Breast epithelium (tissue), 3 donors: ENCODE measurements at regions not wholly inside any gene's neighbourhood (a gene's known extent, or its start where the extent isn't known, plus 50 kb on each side); places are given as distances from the start of the nearest gene placed in this dataset.

Source experiments
- POLR2A ChIP-seq: fragments of 450-650 bp; IDR thresholded peaks from one replicate; pipeline ENCODE4 v1.6.1; 2016; ENCODE audit warnings: antibody characterized with exemption, mild to moderate bottlenecking, moderate library complexity
- POLR2AphosphoS5 ChIP-seq, 3 donors: sonication (generic); formaldehyde crosslinking; IDR thresholded peaks; one replicate each; pipeline ENCODE4 v1.6.1; 2017; ENCODE audit warnings: antibody characterized with exemption in 3 of 3
- TF ChIP-seq, protein P1 (sequence below), 3 donors: fragments of 450-650 bp; IDR thresholded peaks; one replicate each; pipeline ENCODE4 v1.5.1; 2016 to 2017; ENCODE audit warnings: antibody characterized with exemption in 3 of 3, mild to moderate bottlenecking in 3 of 3, moderate library complexity in 3 of 3

DNA sequence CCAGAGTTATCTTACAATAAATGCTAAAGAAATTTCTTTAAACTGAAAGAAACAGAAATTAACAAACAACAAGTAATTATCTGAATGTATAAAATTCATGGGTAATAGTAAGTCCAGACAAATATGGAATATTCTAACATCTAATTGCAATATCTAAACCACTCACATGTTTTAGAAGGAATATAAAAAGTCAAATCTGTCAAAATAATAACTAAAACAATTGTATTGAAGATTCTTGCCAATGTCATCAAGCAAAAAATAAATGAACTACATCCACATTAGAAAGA, 942.9 kb upstream of the PCDH20 start:
- TF ChIP-seq, protein P1, sequence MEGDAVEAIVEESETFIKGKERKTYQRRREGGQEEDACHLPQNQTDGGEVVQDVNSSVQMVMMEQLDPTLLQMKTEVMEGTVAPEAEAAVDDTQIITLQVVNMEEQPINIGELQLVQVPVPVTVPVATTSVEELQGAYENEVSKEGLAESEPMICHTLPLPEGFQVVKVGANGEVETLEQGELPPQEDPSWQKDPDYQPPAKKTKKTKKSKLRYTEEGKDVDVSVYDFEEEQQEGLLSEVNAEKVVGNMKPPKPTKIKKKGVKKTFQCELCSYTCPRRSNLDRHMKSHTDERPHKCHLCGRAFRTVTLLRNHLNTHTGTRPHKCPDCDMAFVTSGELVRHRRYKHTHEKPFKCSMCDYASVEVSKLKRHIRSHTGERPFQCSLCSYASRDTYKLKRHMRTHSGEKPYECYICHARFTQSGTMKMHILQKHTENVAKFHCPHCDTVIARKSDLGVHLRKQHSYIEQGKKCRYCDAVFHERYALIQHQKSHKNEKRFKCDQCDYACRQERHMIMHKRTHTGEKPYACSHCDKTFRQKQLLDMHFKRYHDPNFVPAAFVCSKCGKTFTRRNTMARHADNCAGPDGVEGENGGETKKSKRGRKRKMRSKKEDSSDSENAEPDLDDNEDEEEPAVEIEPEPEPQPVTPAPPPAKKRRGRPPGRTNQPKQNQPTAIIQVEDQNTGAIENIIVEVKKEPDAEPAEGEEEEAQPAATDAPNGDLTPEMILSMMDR (IDR thresholded peaks at IDR 0.05) = no peak
- TF ChIP-seq POLR2A (no peak), POLR2AphosphoS5 (IDR thresholded peaks at IDR 0.05) (no peak)
